GM23248 (cell line): ENCODE measurements at regions not wholly inside any gene's neighbourhood (a gene's known extent, or its start where the extent isn't known, plus 50 kb on each side); places are given as distances from the start of the nearest gene placed in this dataset.
"Not testable (repeated sequence)": the region's sequence is repeated elsewhere in the genome, so short reads cannot be mapped to it uniquely, and the experiment has no call there.

Experiments used
- DNase-seq: peaks from one replicate; pipeline ENCODE4 v3.0.0-alpha.2; 2015
- H2AFZ ChIP-seq: fragments of 200-600 bp; sonication (generic); 2 replicates; pipeline ENCODE4 v1.6.1; 2016; ENCODE audit warnings: antibody characterized with exemption
- H3F3A ChIP-seq: fragments of 200-600 bp; sonication (generic); 2 replicates; pipeline ENCODE4 v1.6.1; 2016; ENCODE audit warnings: mild to moderate bottlenecking, antibody characterized with exemption, mixed run types; ENCODE audit not compliant: insufficient read depth
- H3K27ac ChIP-seq: fragments of 200-600 bp; sonication (generic); 2 replicates; pipeline ENCODE4 v1.5.1; 2016; ENCODE audit warnings: mild to moderate bottlenecking
- H3K27me3 ChIP-seq: fragments of 200-600 bp; sonication (generic); replicated peaks from 2 replicates; pipeline ENCODE4 v1.6.1; 2016; ENCODE audit warnings: mild to moderate bottlenecking; ENCODE audit not compliant: insufficient read depth
- H3K36me3 ChIP-seq: fragments of 200-600 bp; sonication (generic); 2 replicates; pipeline ENCODE4 v1.6.1; 2016; ENCODE audit warnings: low read depth, mild to moderate bottlenecking
- H3K4me1 ChIP-seq: fragments of 200-600 bp; sonication (generic); 2 replicates; pipeline ENCODE4 v1.6.1; 2016; ENCODE audit warnings: mild to moderate bottlenecking; ENCODE audit not compliant: insufficient read depth
- H3K4me2 ChIP-seq: fragments of 200-600 bp; sonication (generic); one replicate; pipeline ENCODE4 v1.6.1; 2016; ENCODE audit warnings: mild to moderate bottlenecking; ENCODE audit not compliant: unreplicated experiment
- H3K4me3 ChIP-seq: fragments of 200-600 bp; sonication (generic); 2 replicates; pipeline ENCODE4 v1.5.1; 2016; ENCODE audit warnings: mild to moderate bottlenecking
- H3K79me2 ChIP-seq: fragments of 200-600 bp; sonication (generic); 2 replicates; pipeline ENCODE4 v1.6.1; 2016; ENCODE audit warnings: mild to moderate bottlenecking; ENCODE audit not compliant: insufficient read depth
- H3K9ac ChIP-seq: fragments of 200-600 bp; sonication (generic); 2 replicates; pipeline ENCODE4 v1.6.1; 2016; ENCODE audit warnings: mild to moderate bottlenecking
- H3K9me2 ChIP-seq: fragments of 200-600 bp; sonication (generic); 2 replicates; pipeline ENCODE4 v1.6.1; 2016; ENCODE audit warnings: mixed run types, mild to moderate bottlenecking, moderate library complexity; ENCODE audit not compliant: insufficient read depth
- H3K9me3 ChIP-seq: fragments of 200-600 bp; sonication (generic); one replicate; pipeline ENCODE4 v1.6.1; 2017; ENCODE audit warnings: low read depth
- H4K20me1 ChIP-seq: fragments of 200-600 bp; sonication (generic); 2 replicates; pipeline ENCODE4 v1.6.0; 2016; ENCODE audit not compliant: insufficient read depth
- EZH2 ChIP-seq: fragments of 200-600 bp; sonication (generic); IDR thresholded peaks from 2 replicates; pipeline ENCODE4 v1.6.1; 2018; ENCODE audit warnings: antibody characterized with exemption, mild to moderate bottlenecking; ENCODE audit not compliant: insufficient read depth, poor library complexity, severe bottlenecking
- EZH2phosphoT487 ChIP-seq: fragments of 200-600 bp; sonication (generic); IDR thresholded peaks from 2 replicates; pipeline ENCODE4 v1.6.1; 2018; ENCODE audit warnings: antibody characterized with exemption, moderate library complexity, mild to moderate bottlenecking, low read depth; ENCODE audit not compliant: insufficient read depth
- WGBS, 2 experiments: methylation state at CpG; one replicate each; pipeline ENCODE4 v1.1.6; 2015 to 2017; ENCODE audit warnings: low lambda C conversion rate in 2 of 2, low coverage in 1 of 2; ENCODE audit errors: missing lambda C conversion rate in 2 of 2; 5-methylcytosine and 5-hydroxymethylcytosine counted together
- in situ Hi-C: fragments of 300-500 bp; cut with MboI; formaldehyde crosslinking; loops from 2 replicates; pipeline ENCODE4 v1.15.0; 2020

DNA sequence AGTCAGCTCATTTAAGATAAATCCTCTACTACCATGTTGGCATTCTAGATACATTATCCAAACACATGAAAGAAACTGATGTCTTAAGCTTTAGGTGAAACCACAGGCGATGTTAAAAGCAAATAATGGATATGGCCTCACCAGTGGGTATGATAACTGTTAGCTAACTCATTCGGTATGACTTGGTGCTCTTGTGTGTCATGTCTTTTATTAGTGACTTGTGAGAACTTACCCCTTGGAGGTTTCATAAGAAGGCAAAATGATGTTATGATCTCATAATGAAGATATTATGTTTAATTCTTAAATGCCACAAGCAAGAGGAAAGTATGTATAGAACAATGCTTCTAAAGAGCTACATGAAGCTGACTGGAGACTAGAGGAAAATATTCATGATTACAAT, 1227.0 kb downstream of the EFNA5 start:
- Histone ChIP-seq H4K20me1 (no peaks in the 10 kb centered on the region), H3K36me3 (no peaks in the 10 kb centered on the region), H3K9me2 (no peaks in the 10 kb centered on the region), H3K9ac (no peak overlapping the region), H2AFZ (no peak overlapping the region), H3K4me3 (no peak overlapping the region), H3K4me2 (no peak overlapping the region), H3K4me1 (no peaks in the 10 kb centered on the region), H3K27me3 (no peaks in the 10 kb centered on the region), H3K27ac (no peak overlapping the region), H3F3A (no peaks in the 10 kb centered on the region), H3K9me3 (no peaks in the 10 kb centered on the region), H3K79me2 (no peaks in the 10 kb centered on the region)
- TF ChIP-seq EZH2phosphoT487: no peak
- no peak for TF ChIP-seq EZH2
- no peak for DNase-seq
- in situ Hi-C loops: no loop called here
- 50 to 56% methylated on average over 2 of the region's 2 CpGs for WGBS, 2 experiments

DNA sequence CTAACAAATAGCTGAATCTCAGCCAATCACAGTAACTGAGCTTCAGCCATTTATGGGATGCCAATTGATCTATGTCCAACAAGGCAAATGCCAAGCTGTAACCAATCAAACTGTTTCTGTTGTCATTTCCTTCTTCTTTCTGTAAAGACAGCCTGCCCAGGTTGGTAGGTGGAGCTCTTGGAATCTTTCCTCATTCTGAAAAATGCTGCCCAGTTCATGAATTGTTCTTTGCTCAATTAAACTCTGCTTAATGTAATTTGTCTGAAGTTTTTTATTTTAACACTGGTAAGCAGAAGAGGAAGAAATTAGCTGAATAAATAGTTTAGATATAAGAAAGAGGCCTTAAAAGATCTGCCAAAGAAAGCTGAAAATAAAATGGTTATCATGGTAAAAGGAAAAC, 1235.6 kb downstream of the EFNA5 start:
- no peaks in the 10 kb centered on the region for H3F3A ChIP-seq
- H3K36me3 ChIP-seq: no peaks in the 10 kb centered on the region
- no peak overlapping the region for H3K9ac ChIP-seq
- TF ChIP-seq EZH2: no peak
- no peak for TF ChIP-seq EZH2phosphoT487
- no peaks in the 10 kb centered on the region for H3K9me3 ChIP-seq
- H3K4me2 ChIP-seq: no peak overlapping the region
- H3K4me3 ChIP-seq: no peak overlapping the region
- no peaks in the 10 kb centered on the region for H3K27me3 ChIP-seq
- in situ Hi-C loops: no loop called here
- no peak for DNase-seq
- H3K79me2 ChIP-seq: no peaks in the 10 kb centered on the region
- H4K20me1 ChIP-seq: no peaks in the 10 kb centered on the region
- no peak overlapping the region for H3K27ac ChIP-seq
- H3K4me1 ChIP-seq: no peaks in the 10 kb centered on the region
- no peak overlapping the region for H2AFZ ChIP-seq
- no peaks in the 10 kb centered on the region for H3K9me2 ChIP-seq

DNA sequence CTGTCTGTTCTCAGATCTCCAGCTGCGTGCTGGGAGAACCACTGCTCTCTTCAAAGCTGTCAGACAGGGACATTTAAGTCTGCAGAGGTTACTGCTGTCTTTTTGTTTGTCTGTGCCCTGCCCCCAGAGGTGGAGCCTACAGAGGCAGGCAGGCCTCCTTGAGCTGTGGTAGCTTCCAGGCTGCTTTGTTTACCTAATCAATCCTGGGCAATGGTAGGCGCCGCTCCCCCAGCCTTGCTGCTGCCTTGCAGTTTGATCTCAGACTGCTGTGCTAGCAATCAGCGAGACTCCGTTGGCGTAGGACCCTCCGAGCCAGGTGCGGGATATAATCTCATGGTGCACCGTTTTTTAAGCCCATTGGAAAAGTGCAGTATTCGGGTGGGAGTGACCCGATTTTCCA, 1240.0 kb downstream of the EFNA5 start:
- H3F3A ChIP-seq, H3K9ac ChIP-seq, H3K79me2 ChIP-seq, H3K4me1 ChIP-seq, H3K27me3 ChIP-seq, H3K9me3 ChIP-seq, H3K36me3 ChIP-seq, H3K27ac ChIP-seq, DNase-seq, H3K4me2 ChIP-seq, H4K20me1 ChIP-seq, in situ Hi-C loops, H3K9me2 ChIP-seq, H2AFZ ChIP-seq, H3K4me3 ChIP-seq: not testable (repeated sequence)
- WGBS, 2 experiments: 55 to 61% methylated on average over 9 to 10 of the region's 11 CpGs

DNA sequence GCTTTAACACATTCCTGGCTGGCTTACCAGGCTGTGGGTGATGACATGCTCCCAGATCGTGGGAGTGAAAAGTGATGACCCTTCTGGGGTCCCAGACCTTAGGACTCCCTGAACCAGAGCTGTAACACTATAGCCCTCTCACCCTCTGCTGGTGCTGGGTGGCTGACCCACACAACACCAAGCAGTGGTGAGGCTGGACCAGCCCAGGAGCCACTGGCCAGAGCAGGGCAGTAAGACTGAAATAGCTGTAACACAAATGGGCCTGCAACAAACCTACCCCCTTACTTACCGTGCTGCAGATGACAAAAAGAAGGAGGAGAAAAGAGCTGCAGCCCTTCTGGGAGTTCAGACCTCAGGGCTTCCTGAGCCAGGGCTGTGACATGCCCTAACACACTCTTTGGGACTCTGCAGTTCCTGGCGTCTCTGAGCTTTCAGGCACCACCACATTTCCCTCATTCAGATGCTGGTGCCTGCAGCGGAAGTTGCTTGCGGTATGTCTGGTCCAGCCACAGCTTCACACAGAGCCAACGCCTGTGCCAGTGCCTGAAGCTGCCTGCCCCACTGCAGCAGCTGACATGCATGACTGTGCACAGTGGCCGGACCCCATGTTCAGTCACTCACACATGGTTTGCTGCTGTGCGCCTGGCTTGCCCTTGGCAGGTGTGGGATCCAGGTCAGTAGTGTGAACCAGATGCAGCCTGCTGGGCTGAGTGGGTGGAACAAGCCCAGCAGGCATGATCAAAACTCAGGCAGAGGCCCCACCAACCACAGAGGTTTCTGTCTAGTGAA, 1247.4 kb downstream of the EFNA5 start:
- no peaks in the 10 kb centered on the region for H3K36me3 ChIP-seq
- H3K27me3 ChIP-seq: no peaks in the 10 kb centered on the region
- no peaks in the 10 kb centered on the region for H3K9me2 ChIP-seq
- no peaks in the 10 kb centered on the region for H3K4me1 ChIP-seq
- H3F3A ChIP-seq: no peaks in the 10 kb centered on the region
- H3K4me3 ChIP-seq: no peak overlapping the region
- no peak overlapping the region for H2AFZ ChIP-seq
- no peak overlapping the region for H3K4me2 ChIP-seq
- in situ Hi-C loops: no loop called here
- H4K20me1 ChIP-seq: no peaks in the 10 kb centered on the region
- no peak for TF ChIP-seq EZH2
- TF ChIP-seq EZH2phosphoT487: no peak
- H3K9ac ChIP-seq: no peak overlapping the region
- 67 to 71% methylated on average over 8 of the region's 8 CpGs for WGBS, 2 experiments
- no peaks in the 10 kb centered on the region for H3K79me2 ChIP-seq
- H3K27ac ChIP-seq: no peak overlapping the region
- DNase-seq: no peak
- H3K9me3 ChIP-seq: no peaks in the 10 kb centered on the region

DNA sequence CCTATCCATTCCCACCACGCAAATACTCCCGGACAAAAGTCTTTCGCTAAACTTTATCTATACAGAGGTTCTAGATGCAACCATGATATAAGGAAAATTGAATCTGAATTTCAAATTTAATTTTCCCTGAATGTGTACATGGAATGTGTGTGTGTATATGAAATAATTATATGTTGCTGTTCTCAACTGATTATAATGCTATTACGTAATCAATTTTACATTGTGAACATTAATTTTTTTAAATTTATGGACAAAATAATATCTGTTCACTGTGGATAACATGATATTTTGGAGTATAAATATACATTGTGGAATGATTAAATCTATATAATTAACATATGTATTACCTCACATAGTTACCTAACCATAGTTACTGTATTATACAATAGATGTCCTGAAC, 1250.6 kb downstream of the EFNA5 start:
- H3K27me3 ChIP-seq: no peaks in the 10 kb centered on the region
- H2AFZ ChIP-seq: no peak overlapping the region
- H3K4me1 ChIP-seq: no peaks in the 10 kb centered on the region
- no peaks in the 10 kb centered on the region for H3F3A ChIP-seq
- in situ Hi-C loops: no loop called here
- no peaks in the 10 kb centered on the region for H3K9me3 ChIP-seq
- no peak overlapping the region for H3K9ac ChIP-seq
- no peak overlapping the region for H3K27ac ChIP-seq
- no peak for DNase-seq
- H4K20me1 ChIP-seq: no peaks in the 10 kb centered on the region
- H3K79me2 ChIP-seq: no peaks in the 10 kb centered on the region
- TF ChIP-seq EZH2 (no peak), EZH2phosphoT487 (no peak)
- H3K36me3 ChIP-seq: no peaks in the 10 kb centered on the region
- no peak overlapping the region for H3K4me2 ChIP-seq
- no peaks in the 10 kb centered on the region for H3K9me2 ChIP-seq
- H3K4me3 ChIP-seq: no peak overlapping the region
- WGBS, 2 experiments: 76 to 79% methylated on average over 4 of the region's 4 CpGs
